AG10803 (cell line): ENCODE measurements at regions not wholly inside any gene's neighbourhood (a gene's known extent, or its start where the extent isn't known, plus 50 kb on each side); places are given as distances from the start of the nearest gene placed in this dataset.

Experiments used
- DNase-seq: peaks from one replicate; pipeline ENCODE4 v3.0.0; 2010; ENCODE audit warnings: low read depth
- H3K4me3 ChIP-seq: 2 replicates; pipeline ENCODE4 v1.5.1; 2011; ENCODE audit warnings: mild to moderate bottlenecking, low read length, control low read depth
- CTCF ChIP-seq: conservative IDR thresholded peaks from 2 replicates; pipeline ENCODE4 v1.5.1; 2011; ENCODE audit warnings: mild to moderate bottlenecking, low read length, control low read depth, inconsistent platforms

- TF ChIP-seq CTCF, result no peak
- DNase-seq, result no peak
- no peak overlapping the region for H3K4me3 ChIP-seq
These were observed 197.1 kb upstream of the TLE3 start for GRCh38 chr15:70294731-70295305.

GRCh38 chr15:70293591-70294470, 196.1 kb upstream of the TLE3 start:
- H3K4me3 ChIP-seq, result no peak overlapping the region
- no peak for TF ChIP-seq CTCF
- DNase-seq, result no peak

GRCh38 chr15:70293138-70293537, 195.4 kb upstream of the TLE3 start:
- H3K4me3 ChIP-seq, result no peak overlapping the region
- no peak for TF ChIP-seq CTCF
- DNase-seq, result no peak

- TF ChIP-seq CTCF, result no peak
- no peak overlapping the region for H3K4me3 ChIP-seq
- no peak for DNase-seq
These were observed 194.5 kb upstream of the TLE3 start for GRCh38 chr15:70292076-70292760.

GRCh38 chr15:70291305-70292075, 193.8 kb upstream of the TLE3 start:
- DNase-seq, result no peak
- TF ChIP-seq CTCF, result no peak
- no peak overlapping the region for H3K4me3 ChIP-seq

- no peak for TF ChIP-seq CTCF
- DNase-seq, result no peak
- H3K4me3 ChIP-seq, result no peak overlapping the region
These were observed 193.0 kb upstream of the TLE3 start for GRCh38 chr15:70290708-70291107.
